ENCODE measurements at regions not wholly inside any gene's neighbourhood (a gene's known extent, or its start where the extent isn't known, plus 50 kb on each side); places are given as distances from the start of the nearest gene placed in this dataset.

DNA sequence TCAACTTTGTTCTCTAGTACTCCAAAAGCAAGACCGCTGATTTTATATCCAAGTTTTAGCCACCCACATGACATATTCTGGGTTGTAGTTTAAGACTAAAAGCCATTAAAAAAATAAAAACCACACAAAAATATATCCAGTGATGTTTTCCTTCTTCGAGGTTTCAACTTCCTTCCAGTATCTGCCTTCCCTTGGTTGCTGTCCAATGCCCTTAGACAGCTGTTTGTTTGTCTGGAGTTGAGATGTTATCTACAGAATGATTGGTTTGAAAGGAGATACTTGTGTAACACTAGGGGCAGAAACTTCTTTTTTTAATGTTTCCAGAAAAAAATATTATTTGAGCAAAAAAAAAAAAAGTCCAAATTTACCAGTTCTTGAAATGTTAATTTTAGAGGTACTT is 591.5 kb upstream of the PCDH9 start:
- no peak for DNase-seq (ENCODE audit: low read depth)

DNA sequence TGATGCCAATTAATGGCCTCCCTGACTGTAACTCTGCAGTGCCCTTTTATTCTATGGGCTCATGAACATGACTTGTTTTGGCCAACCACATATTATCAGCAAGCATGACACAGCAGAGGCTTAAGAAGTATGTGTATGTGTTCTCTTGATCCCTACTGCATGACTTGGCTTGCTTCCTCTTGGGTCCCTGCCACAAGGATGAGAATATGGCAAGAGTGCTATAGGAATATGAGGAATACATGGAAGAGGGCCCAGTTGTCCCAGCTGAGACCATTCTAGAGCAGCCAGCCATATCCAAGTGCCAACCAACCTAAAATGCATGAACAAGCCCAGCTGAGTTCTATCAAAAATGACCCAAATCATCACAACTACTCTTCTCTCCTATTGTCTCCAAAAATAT is 576.7 kb upstream of the PCDH9 start:
- DNase-seq (ENCODE audit: low read depth), result no peak

DNA sequence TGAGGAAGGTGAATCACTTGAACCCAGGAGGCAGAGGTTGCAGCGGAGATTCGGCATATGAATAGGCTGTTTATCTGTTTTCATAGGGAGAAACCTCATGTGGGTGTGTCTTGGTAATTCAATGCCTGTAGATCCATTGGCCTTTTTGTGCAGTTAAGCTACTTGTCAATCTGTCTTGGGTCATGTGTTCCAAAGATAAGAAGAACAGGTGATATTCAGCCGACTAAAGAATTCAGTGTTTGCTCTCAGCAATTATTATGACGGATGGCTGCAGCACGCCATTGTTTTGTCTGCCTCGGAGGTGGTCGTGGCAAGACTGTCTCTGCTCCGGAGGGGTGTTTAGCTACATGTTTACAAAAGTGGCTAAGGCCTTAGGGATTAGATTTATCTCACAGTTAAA is 573.0 kb upstream of the PCDH9 start:
- no peak for DNase-seq (ENCODE audit: low read depth)

DNA sequence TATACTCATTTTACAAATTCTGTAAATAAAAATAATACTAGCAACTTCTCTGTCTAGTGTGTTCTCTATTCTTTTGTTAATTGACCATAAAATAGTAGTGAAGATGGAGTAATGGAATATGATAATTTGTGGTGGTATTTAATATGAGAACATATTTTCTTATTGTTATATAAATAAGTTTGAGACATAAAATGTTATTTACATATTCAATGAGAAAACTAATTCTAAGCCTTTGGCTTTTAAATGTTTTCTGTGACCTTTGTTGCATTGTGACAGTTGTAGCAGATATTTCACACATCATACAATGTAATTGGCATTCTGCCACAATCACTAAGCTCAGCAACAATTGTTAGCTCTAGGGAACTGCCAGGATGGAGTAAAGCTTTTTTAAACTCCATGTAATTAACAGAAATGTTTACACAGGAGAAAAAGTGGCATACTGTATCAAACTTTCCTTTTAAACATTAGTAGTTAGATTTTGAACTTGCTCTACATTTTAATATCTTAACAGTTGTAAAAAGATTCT is 562.1 kb upstream of the PCDH9 start:
- DNase-seq (ENCODE audit: low read depth), result no peak

DNA sequence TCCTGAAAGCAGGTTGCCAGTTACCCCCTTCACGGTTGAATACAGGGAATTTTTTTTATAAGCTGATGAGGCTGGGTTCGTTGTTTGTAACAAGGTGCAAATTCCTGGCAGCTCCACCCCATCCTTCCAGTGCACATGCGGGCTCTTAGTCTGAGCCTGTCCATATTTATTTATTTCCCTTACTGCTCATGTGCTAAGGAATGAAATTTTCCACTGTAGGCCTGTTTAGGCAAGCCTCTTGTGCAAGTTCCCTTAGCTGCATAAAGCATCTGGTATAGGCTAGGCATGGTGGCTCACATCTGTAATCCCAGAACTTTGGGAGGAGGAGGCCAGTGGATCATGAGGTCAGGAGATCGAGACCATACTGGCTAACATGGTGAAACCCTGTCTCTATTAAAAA is 560.9 kb upstream of the PCDH9 start:
- DNase-seq (ENCODE audit: low read depth), result no peak

DNA sequence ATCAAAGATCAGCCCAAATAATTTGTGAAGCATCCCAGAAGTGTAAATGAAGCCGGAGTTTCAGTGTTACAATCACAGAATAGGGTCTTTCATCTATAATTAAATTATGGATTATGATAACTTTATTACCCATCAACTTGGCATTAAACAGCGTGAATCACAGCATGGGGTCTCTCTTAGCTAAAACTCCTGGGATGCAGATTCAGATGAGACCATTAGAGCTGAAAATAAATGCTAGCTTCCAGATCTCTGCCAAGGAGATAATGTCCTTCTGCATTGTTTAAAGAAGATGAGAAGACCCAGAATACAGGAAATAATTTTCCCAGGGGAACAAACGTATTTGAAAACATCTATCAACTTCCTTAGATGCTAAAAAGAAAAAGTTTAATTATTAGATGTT is 546.0 kb upstream of the PCDH9 start:
- DNase-seq (ENCODE audit: low read depth), result no peak

DNA sequence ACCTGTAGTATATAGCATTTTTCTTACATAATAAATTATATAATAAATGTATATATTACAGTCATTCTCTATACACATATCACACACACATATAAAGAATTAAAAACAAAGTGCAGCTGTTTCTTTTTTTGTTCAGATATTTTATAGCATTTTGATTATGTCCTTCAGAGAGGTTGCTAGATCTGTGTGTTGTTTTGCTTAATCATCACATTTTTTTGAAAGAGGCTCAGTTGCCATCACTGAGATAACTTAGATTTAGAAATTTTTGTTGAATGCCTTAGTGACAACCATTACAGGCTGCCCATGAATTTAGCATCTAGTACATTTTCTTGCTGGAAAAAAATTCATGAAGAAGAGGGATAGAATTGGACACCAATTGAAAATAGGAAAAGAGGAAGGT is 545.2 kb upstream of the PCDH9 start:
- no peak for DNase-seq (ENCODE audit: low read depth)

DNA sequence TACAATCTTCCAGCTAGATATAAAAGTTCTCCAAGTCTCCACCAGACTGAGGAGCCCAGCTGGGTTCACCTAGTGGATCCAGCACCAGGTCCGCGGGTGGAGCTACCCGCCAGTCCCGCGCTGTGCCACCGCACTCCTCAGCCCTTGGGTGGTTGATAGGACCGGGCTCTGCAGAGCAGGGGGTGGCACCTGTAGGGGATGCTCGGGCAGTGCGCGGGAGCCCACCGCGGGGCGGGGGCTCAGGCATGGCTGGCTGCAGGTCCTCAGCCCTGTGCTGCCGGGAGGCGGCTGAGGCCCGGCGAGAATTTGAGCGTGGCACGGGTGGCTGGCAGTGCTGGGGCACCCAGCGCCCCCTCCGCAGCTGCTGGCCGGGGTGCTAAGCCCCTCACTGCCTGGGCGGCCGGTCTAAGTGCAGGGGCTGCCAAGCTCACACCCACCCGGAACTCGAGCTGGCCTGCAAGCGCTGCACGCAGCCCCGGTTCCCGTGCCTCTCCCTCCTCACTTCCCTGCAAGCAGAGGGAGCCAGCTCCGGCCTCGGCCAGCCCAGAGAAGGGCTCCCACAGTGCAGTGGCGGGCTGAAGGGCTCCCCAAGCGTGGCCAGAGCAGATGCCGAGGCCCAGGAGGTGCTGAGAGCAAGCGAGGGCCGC is 542.8 kb upstream of the PCDH9 start:
- DNase-seq (ENCODE audit: low read depth), result no peak

DNA sequence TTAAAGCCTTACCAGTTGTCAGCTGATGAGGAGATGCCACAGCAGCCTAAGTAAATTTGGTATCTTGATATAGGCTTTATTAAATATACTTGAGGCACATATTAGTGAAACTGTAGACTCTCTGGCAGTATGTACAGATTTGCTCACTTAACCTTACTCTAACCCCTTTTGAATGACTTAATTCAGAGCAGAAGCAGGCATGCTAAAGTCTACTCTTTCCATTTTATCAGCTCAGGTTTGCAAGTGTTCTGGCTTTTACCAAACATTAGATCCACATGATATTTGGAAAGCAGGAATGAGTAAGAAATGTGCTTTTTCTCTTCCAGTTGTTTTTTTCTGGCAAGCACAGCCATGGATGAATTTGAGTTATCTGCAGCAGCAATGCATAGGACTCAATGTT is 541.0 kb upstream of the PCDH9 start:
- DNase-seq (ENCODE audit: low read depth), result no peak

DNA sequence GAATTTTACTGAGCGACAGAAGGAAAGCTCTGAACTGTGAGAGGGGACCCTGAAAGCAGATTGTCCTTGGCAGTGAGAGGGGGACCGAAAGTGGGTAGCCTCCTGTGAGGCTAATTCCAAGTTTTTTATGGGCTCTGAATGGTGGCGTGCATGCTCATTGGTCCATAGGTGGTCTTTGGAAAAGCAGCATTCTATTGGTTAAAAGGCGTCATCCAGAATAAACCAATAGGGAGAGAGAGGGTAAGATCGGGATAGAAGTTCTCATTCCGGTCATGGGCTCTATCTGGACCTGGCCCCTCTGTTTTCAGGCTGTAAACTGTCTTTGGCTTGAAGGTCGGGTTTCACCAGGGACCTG is 539.8 kb upstream of the PCDH9 start:
- no peak for DNase-seq (ENCODE audit: low read depth)

DNA sequence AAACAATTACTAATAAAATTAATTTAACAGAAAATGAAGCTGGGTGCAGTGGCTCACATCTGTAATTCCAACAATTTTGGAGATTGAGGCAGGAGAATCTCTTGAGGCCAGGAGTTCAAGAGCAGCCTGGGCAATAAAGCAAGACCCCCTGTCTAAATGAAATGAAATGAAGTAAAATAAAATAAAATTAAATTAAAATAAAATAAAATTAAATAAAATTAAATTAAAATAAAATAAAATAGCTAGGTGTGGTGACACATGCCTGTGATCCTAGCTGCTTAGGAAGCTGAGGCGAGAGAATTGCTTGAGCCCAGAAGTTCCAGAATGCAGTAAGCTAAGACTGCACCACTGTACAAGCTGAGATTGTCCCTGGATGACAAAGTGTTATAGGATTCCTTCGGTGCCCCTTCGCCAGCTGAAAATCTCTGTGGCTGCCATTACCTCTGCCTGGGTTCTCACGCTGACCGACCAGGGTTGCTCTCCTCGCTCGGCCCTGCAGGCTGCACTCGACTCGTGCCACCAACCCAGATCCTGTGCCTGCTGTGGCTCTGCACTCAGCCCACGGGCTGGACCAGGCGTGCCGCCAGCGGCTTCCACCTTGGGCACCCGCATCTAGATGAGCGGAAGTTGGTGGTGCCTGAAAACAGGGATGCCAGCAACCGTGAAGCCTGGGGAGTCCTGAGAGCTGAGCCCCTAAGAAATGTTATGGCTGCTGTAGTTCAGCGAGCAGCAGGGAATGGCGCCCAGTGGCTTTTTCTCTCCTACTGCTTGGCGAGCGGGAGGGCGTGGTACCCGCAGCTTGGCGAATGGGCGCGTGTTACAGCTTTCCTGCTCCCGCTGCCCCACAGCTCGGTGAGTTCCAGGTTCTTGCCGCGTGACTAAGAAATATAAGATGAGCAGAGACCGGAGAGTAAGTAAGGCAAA is 539.2 kb upstream of the PCDH9 start:
- no peak for DNase-seq (ENCODE audit: low read depth)

DNA sequence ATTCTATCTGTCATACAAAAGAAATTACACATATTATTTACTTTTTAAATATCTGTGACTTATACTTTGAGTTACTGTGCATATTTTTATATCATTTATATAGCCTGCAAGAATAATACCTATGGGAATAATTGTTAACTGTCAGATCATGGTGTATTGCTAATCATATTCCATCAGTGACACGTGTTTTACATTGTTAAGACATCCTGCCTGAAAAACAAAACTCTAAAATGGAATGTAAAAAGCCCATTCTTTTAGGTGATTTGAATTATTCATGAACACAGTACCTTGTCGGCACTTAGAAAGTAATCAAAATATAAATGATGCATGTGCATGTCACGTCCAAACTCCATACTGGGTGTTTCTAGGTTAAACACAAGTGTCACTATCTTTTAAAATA is 533.8 kb upstream of the PCDH9 start:
- DNase-seq (ENCODE audit: low read depth), result no peak

DNA sequence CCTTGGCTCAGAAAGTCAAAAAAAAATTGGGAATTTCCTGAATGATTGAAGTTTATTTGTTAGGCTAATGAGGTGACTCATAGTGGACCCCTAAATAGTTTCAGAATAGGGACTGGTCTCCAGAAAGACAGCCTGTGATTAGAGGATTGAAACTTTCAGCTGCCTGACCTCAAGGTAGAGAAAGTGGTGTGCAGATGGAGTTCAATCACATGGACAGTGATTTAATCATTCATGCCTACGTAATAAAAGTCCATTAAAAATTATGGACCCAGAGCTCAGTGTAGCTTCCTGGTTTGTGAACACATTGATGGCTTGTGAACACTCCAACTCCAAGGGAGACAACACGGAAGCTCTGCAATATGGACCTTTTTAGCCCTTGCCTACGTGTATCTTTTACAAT is 533.2 kb upstream of the PCDH9 start:
- DNase-seq (ENCODE audit: low read depth), result no peak

DNA sequence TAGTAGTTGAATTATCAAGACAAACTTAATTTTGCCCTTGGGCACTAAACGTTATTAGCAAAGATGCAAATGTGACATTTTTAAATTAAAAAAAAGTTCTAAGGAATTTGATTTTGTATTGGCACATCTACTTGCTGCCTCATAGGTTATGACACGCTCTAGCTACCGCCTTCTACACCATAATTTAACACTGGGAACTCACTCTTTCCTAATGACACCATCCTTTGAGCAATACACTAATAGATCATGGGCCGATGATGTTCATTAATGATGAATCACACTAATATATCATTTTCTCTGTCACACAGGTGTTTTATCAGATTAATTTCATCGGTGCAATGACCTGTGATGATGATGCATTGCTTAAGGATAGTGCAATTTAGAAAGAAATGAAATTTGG is 528.8 kb upstream of the PCDH9 start:
- DNase-seq (ENCODE audit: low read depth), result no peak

DNA sequence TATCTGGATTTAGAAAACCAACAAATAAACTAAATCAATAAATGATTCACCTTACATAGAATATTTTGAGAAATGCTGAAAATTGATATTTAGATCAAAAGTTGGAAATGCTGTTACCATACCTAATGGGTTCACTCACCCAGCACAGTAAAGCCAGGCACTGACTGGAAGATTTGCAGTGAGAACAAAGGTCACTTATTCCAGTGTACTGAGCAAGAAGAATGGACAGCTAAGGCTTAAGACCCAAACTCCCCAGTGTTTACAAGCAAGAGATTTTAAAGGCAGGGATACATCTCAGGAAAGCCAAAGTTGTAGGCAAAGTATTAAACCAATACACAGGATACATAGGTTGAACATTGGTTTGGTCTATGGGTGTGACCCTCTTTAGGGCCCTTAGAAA is 523.9 kb upstream of the PCDH9 start:
- DNase-seq (ENCODE audit: low read depth), result no peak

DNA sequence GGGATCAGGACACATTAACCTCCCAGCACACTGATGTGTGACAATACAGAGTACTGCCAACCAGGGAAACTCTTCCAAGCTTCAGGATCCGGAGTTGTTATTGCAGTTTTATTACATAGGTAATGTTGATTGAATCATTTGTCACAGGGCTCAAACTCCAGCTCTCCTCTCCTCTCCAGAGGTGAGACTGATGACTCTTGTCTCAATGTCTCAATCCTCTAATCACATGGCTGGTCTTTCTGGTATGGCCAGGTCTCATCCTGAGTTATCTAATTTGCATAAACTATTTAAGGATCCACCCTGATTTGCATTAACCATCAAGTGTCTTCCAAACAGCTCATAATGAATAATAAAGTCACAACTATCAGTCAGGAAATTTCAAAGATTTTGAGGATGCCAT is 522.6 kb upstream of the PCDH9 start:
- no peak for DNase-seq (ENCODE audit: low read depth)

DNA sequence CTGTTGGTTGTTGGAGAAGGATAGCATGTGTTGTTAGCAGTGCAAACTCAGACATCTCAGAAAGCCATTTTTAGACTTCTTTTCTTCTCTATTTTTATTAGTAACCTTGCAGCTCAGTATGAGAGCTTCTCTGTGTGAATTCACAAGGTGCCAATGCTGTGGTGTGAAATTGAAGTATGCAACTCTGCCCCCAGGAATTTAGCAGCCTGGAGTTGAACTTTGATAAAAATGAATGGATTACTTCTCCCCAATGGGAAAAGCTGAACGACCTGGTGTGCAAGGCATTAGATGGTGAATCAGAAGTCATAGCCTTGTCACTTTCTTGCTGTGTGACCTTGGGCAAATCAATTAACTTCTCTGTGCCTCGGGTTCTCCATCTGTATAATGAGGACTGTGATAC is 512.3 kb upstream of the PCDH9 start:
- DNase-seq (ENCODE audit: low read depth), result no peak

DNA sequence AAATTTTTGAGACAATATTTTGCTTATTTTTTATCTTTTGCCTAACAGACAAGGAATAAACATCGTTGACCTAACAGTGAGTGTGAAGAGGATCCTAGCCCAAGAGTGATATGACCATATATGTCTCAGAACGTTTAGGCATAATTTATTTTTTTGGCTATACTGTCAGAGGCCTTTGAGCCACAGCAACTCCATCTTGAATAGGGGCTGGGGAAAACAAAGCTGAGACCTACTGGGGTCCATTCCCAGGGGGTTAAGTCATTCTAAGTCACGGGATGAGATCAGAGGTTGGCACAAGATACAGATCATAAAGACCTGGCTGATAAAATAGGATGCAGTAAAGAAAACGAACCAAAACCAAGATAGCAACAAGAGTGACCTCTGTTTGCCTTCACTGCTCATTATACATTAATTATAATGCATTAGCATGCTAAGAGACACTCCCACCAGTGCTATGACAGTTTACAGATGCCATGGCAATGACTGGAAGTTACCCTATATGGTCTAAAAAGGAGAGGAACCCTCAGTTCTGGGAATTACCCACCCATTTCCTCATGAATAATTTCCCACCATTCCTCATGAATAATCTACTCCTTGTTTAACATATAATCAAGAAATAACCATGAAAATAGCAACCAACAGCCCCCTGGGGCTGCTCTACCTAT is 510.9 kb upstream of the PCDH9 start:
- no peak for DNase-seq (ENCODE audit: low read depth)

DNA sequence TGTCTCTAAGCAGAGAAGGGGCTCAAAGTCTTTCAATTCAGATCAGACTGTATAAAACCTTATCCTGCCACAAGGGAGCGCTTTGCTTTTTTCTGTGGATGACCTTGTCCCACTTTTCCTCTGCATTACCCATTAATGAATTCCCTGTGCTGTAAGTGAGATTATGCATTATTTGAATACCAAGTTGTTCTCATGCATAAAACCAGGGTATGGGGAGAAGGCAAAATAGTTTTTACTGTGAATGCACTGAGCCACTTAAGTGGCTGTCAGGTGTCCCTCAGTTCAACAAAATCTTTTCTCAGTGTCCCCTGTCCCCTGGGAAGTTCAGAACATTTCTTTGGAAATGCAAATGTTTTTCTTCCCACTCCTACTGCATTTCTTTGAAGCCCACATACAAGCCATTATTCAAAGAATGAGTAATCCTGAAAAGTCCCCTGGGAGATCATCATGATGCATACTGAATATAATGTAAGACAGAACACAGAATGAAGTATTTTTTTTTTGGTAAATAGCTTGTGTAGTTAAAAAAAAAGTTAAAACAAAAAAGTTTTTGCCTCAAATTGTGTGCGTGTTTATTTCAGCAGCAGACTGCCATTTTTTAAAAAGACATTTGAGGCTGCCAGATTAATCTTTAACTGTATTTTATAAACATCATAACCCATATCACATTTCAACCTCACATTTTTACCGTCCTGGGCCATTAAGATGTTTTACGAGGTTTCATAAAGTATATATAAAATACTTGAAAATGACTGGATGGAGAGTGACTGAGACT is 506.7 kb upstream of the PCDH9 start:
- DNase-seq (ENCODE audit: low read depth), result no peak

DNA sequence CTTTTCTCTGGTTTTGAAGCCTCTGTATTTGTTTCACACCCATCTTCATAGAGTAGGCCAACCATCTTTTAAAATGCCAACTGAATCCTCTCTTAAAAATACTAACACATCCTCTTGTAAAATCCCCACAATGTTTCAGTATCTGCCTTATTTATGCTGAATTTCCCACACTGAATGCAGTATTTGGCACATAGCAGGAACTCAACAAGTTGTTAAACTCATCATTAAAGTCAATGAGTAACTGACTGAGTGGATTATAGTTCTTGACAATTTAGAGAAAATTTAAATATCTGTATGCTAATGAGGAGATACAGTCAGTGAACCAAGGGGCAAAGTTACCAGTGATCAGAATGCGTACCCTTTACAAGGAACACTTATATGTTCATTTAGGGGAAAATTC is 505.5 kb upstream of the PCDH9 start:
- DNase-seq (ENCODE audit: low read depth), result no peak

DNA sequence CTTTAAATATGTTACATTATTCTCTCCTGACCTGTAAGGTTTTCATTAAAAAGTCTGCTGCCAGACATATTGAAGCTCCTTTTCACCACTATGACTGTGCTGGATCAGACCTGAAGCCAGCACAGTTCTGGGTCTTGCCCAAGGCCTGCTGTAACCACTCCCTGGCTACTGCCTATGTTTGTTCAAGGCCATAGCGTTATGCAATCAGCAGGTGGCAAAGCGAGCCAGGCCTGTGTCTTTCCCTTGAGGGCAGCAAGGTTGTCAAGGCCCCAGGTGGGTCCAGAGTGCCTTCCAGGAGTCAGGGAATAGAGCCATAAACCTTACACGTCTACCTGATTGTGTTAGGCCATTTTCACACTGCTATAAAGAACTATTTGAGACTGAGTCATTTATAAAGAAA is 496.8 kb upstream of the PCDH9 start:
- no peak for DNase-seq (ENCODE audit: low read depth)

DNA sequence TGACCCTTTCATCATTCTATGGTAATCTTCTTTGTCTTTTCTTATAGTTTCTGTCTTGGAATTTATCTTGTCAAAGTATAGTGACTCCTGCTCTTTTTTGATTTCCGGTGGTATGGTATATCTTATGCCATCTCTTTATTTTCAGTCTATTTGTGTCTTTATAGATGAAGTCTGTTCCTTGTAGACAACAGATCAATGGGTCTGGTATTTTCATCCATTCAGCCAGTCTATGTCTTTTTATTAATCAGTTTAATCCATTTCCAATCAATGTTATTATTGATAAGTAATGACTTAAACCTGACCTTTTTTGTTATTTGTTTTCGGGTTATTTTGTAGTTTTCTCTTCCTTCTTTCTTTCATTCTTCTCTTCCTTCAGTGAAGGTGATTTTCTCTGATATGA is 495.9 kb upstream of the PCDH9 start:
- DNase-seq (ENCODE audit: low read depth), result no peak
